ENCODE measurements at regions not wholly inside any gene's neighbourhood (a gene's known extent, or its start where the extent isn't known, plus 50 kb on each side); places are given as distances from the start of the nearest gene placed in this dataset.

DNA sequence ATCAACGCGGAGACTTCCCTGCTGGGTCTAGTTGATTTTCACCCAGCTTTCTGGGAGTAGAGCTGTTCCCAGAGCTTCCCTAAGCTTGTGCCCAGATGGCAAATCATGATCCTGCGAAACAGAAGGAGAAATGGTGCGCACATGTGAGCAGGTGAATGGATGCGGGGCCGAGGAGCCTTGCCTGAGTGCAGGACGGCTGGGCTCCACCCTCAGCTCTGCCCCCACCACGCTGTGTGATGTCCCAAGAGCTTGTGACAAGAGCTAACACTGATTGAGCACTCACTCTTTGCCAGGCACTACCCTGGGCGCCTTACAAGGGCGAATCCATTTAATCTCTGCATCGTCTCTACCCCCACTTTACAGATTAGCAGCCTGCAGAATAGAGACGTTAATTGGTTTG, 162.7 kb upstream of the RPL38 start:
- TF ChIP-seq, protein P1, sequence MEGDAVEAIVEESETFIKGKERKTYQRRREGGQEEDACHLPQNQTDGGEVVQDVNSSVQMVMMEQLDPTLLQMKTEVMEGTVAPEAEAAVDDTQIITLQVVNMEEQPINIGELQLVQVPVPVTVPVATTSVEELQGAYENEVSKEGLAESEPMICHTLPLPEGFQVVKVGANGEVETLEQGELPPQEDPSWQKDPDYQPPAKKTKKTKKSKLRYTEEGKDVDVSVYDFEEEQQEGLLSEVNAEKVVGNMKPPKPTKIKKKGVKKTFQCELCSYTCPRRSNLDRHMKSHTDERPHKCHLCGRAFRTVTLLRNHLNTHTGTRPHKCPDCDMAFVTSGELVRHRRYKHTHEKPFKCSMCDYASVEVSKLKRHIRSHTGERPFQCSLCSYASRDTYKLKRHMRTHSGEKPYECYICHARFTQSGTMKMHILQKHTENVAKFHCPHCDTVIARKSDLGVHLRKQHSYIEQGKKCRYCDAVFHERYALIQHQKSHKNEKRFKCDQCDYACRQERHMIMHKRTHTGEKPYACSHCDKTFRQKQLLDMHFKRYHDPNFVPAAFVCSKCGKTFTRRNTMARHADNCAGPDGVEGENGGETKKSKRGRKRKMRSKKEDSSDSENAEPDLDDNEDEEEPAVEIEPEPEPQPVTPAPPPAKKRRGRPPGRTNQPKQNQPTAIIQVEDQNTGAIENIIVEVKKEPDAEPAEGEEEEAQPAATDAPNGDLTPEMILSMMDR (IDR thresholded peaks at IDR 0.05): no peak
- TF ChIP-seq POLR2AphosphoS5 (IDR thresholded peaks at IDR 0.05): no peak

Data from transverse colon (tissue), 4 donors.